GM18507 (cell line): ENCODE measurements at regions not wholly inside any gene's neighbourhood (a gene's known extent, or its start where the extent isn't known, plus 50 kb on each side); places are given as distances from the start of the nearest gene placed in this dataset.
"Not testable (repeated sequence)": the region's sequence is repeated elsewhere in the genome, so short reads cannot be mapped to it uniquely, and the experiment has no call there.

Source experiments
- DNase-seq: peaks from one replicate; pipeline ENCODE4 v3.0.0; 2011; ENCODE audit warnings: low read depth; ENCODE audit not compliant: insufficient read length; ENCODE audit errors: extremely low spot score
- FAIRE-seq: peaks from 2 replicates; lab custom pipeline; 2011; peaks lifted over from hg19 to GRCh38; lab: Jason Lieb, UNC

- no peak for FAIRE-seq
These were observed 538.1 kb downstream of the C12orf50 start for GRCh38 chr12:87491089-87491488.

GRCh38 chr12:87469295-87469694, 559.9 kb downstream of the C12orf50 start:
- no peak for FAIRE-seq
- no peak for DNase-seq

More at GRCh38 chr12:87491089-87491488, 538.1 kb downstream of the C12orf50 start:
- no peak for DNase-seq

- no peak for DNase-seq
- no peak for FAIRE-seq
These were observed 561.3 kb downstream of the C12orf50 start for GRCh38 chr12:87467936-87468335.

GRCh38 chr12:87464565-87464964, 564.6 kb downstream of the C12orf50 start:
- no peak for DNase-seq
- no peak for FAIRE-seq

GRCh38 chr12:87444039-87444438, 585.2 kb downstream of the C12orf50 start:
- DNase-seq (no peak), FAIRE-seq (no peak)

GRCh38 chr12:87441511-87441910, 587.7 kb downstream of the C12orf50 start:
- no peak for FAIRE-seq
- DNase-seq, result no peak

- DNase-seq (no peak), FAIRE-seq (no peak)
These were observed 589.0 kb downstream of the C12orf50 start for GRCh38 chr12:87439990-87440827.

- no peak for FAIRE-seq
- no peak for DNase-seq
These were observed 598.8 kb downstream of the C12orf50 start for GRCh38 chr12:87430444-87430843.

GRCh38 chr12:87428701-87429277, 600.4 kb downstream of the C12orf50 start:
- DNase-seq (no peak), FAIRE-seq (no peak)

GRCh38 chr12:87427770-87428169, 601.4 kb downstream of the C12orf50 start:
- FAIRE-seq, result no peak
- DNase-seq, result no peak

- FAIRE-seq, result peak; percentile 31
- DNase-seq, result no peak
These were observed 603.2 kb downstream of the C12orf50 start for GRCh38 chr12:87425942-87426554.

- FAIRE-seq, DNase-seq: not testable (repeated sequence)
These were observed 608.0 kb downstream of the C12orf50 start for GRCh38 chr12:87421233-87421632.

- DNase-seq, result no peak
- FAIRE-seq, result no peak
These were observed 615.4 kb downstream of the C12orf50 start for GRCh38 chr12:87413784-87414183.

- DNase-seq, result no peak
- no peak for FAIRE-seq
These were observed 622.3 kb downstream of the C12orf50 start for GRCh38 chr12:87406926-87407325.

- FAIRE-seq (no peak), DNase-seq (no peak)
These were observed 623.3 kb downstream of the C12orf50 start for GRCh38 chr12:87405918-87406317.

GRCh38 chr12:87394168-87394567, 635.0 kb downstream of the C12orf50 start:
- not testable (repeated sequence) for FAIRE-seq, DNase-seq

- no peak for DNase-seq
- FAIRE-seq, result no peak
These were observed 640.8 kb downstream of the C12orf50 start for GRCh38 chr12:87388376-87388775.

- FAIRE-seq (no peak), DNase-seq (no peak)
These were observed 643.9 kb downstream of the C12orf50 start for GRCh38 chr12:87385322-87385721.

GRCh38 chr12:87384226-87384625, 645.0 kb downstream of the C12orf50 start:
- DNase-seq (no peak), FAIRE-seq (no peak)

GRCh38 chr12:87383680-87384079, 645.5 kb downstream of the C12orf50 start:
- no peak for FAIRE-seq
- no peak for DNase-seq
